SK-N-SH treated with all-trans-retinoic acid at 6 μM for 48 hours (cell line): ENCODE measurements at regions not wholly inside any gene's neighbourhood (a gene's known extent, or its start where the extent isn't known, plus 50 kb on each side); places are given as distances from the start of the nearest gene placed in this dataset.

Experiments
- ATAC-seq: fragments of 200-7000 bp; cut with Tn5 transposase; 3 replicates; pipeline ENCODE4 v1.9.1; 2020; ENCODE audit warnings: mild to moderate bottlenecking, moderate library complexity
- ARNTL ChIP-seq: fragments of 450-650 bp; formaldehyde crosslinking; IDR thresholded peaks from 2 replicates; pipeline ENCODE4 v1.5.0; 2020; ENCODE audit warnings: low read depth, mild to moderate bottlenecking, moderate library complexity, borderline replicate concordance
- BACH2 ChIP-seq: fragments of 250-450 bp; sonication (Bioruptor Pico); IDR thresholded peaks from 2 replicates; pipeline ENCODE4 v1.9.0; 2021; ENCODE audit warnings: mild to moderate bottlenecking, borderline replicate concordance
- CSDC2 ChIP-seq: fragments of 250-450 bp; sonication (Bioruptor Pico); IDR thresholded peaks from 2 replicates; pipeline ENCODE4 v1.5.0; 2020; ENCODE audit warnings: mild to moderate bottlenecking, moderate library complexity
- CSRNP3 ChIP-seq: fragments of 250-450 bp; sonication (Bioruptor Pico); IDR thresholded peaks from 2 replicates; pipeline ENCODE4 v1.5.1; 2021; ENCODE audit warnings: mild to moderate bottlenecking, moderate library complexity
- ESRRG ChIP-seq: fragments of 250-450 bp; sonication (Bioruptor Pico); IDR thresholded peaks from 2 replicates; pipeline ENCODE4 v1.6.1; 2021; ENCODE audit warnings: mild to moderate bottlenecking
- GLIS3 ChIP-seq: fragments of 250-450 bp; sonication (Bioruptor Pico); IDR thresholded peaks from 2 replicates; pipeline ENCODE4 v1.5.0; 2020; ENCODE audit warnings: mild to moderate bottlenecking, moderate library complexity
- ISL1 ChIP-seq: fragments of 250-450 bp; sonication (Bioruptor Pico); IDR thresholded peaks from 2 replicates; pipeline ENCODE4 v2.1.2; 2022; ENCODE audit warnings: mild to moderate bottlenecking, moderate library complexity
- OSR1 ChIP-seq: fragments of 250-450 bp; sonication (Bioruptor Pico); IDR thresholded peaks from 2 replicates; pipeline ENCODE4 v1.8.0; 2022; ENCODE audit warnings: moderate library complexity, mild to moderate bottlenecking, inconsistent platforms
- PATZ1 ChIP-seq: fragments of 250-450 bp; sonication (Bioruptor Pico); IDR thresholded peaks from 2 replicates; pipeline ENCODE4 v1.8.0; 2020; ENCODE audit warnings: mild to moderate bottlenecking, moderate library complexity, borderline replicate concordance
- PPARA ChIP-seq: fragments of 250-450 bp; sonication (Bioruptor Pico); IDR thresholded peaks from 2 replicates; pipeline ENCODE4 v1.5.0; 2020; ENCODE audit warnings: mild to moderate bottlenecking, borderline replicate concordance
- RARB ChIP-seq: fragments of 250-450 bp; sonication (Bioruptor Pico); IDR thresholded peaks from 2 replicates; pipeline ENCODE4 v1.8.0; 2021; ENCODE audit warnings: mild to moderate bottlenecking, moderate library complexity
- SNAI2 ChIP-seq: fragments of 250-450 bp; sonication (Bioruptor Pico); IDR thresholded peaks from 2 replicates; pipeline ENCODE4 v1.5.0; 2020; ENCODE audit warnings: mild to moderate bottlenecking, moderate library complexity
- TCF4 ChIP-seq: fragments of 250-450 bp; sonication (Bioruptor Pico); IDR thresholded peaks from 2 replicates; pipeline ENCODE4 v1.8.0; 2021; ENCODE audit warnings: mild to moderate bottlenecking, moderate library complexity, borderline replicate concordance
- TOX ChIP-seq: fragments of 250-450 bp; sonication (Bioruptor Pico); IDR thresholded peaks from 2 replicates; pipeline ENCODE4 v1.8.0; 2021; ENCODE audit warnings: mild to moderate bottlenecking, moderate library complexity, borderline replicate concordance
- ZC3H10 ChIP-seq: fragments of 250-450 bp; sonication (Bioruptor Pico); IDR thresholded peaks from 2 replicates; pipeline ENCODE4 v1.5.1; 2021; ENCODE audit warnings: mild to moderate bottlenecking, moderate library complexity
- ZFP3 ChIP-seq: fragments of 250-450 bp; sonication (Bioruptor Pico); IDR thresholded peaks from 2 replicates; pipeline ENCODE4 v1.5.0; 2020; ENCODE audit warnings: mild to moderate bottlenecking, moderate library complexity
- ZFP30 ChIP-seq: fragments of 450-650 bp; formaldehyde crosslinking; IDR thresholded peaks from 2 replicates; pipeline ENCODE4 v1.5.0; 2022; ENCODE audit warnings: mild to moderate bottlenecking, moderate library complexity
- ZNF565 ChIP-seq: fragments of 450-650 bp; formaldehyde crosslinking; conservative IDR thresholded peaks from 2 replicates; pipeline ENCODE4 v1.5.0; 2020; ENCODE audit warnings: low read depth, mild to moderate bottlenecking, moderate library complexity
- ZNF70 ChIP-seq: fragments of 450-650 bp; formaldehyde crosslinking; IDR thresholded peaks from 2 replicates; pipeline ENCODE4 v1.5.0; 2020; ENCODE audit warnings: mild to moderate bottlenecking, moderate library complexity
- ZNF8 ChIP-seq: fragments of 450-650 bp; formaldehyde crosslinking; IDR thresholded peaks from 2 replicates; pipeline ENCODE4 v1.5.0; 2020; ENCODE audit warnings: mild to moderate bottlenecking, moderate library complexity
- TF ChIP-seq, protein P1 (sequence below): fragments of 250-450 bp; sonication (Bioruptor Pico); IDR thresholded peaks from 2 replicates; pipeline ENCODE4 v1.5.0; 2020; ENCODE audit warnings: mild to moderate bottlenecking, moderate library complexity
- TF ChIP-seq, protein P2 (sequence below): fragments of 250-450 bp; sonication (Bioruptor Pico); IDR thresholded peaks from 2 replicates; pipeline ENCODE4 v1.5.1; 2020; ENCODE audit warnings: low read depth, mild to moderate bottlenecking, moderate library complexity
- TF ChIP-seq, protein P3 (sequence below): fragments of 250-450 bp; sonication (Bioruptor Pico); IDR thresholded peaks from 2 replicates; pipeline ENCODE4 v1.8.0; 2021; ENCODE audit warnings: low read depth, mild to moderate bottlenecking, moderate library complexity, borderline replicate concordance

- ATAC-seq, result no peak
- TF ChIP-seq ZFP30 (CRISPR knock-in tag), result no peak
- no peak for TF ChIP-seq PPARA (CRISPR knock-in tag)
- no peak for TF ChIP-seq SNAI2 (CRISPR knock-in tag)
- TF ChIP-seq, protein P1, sequence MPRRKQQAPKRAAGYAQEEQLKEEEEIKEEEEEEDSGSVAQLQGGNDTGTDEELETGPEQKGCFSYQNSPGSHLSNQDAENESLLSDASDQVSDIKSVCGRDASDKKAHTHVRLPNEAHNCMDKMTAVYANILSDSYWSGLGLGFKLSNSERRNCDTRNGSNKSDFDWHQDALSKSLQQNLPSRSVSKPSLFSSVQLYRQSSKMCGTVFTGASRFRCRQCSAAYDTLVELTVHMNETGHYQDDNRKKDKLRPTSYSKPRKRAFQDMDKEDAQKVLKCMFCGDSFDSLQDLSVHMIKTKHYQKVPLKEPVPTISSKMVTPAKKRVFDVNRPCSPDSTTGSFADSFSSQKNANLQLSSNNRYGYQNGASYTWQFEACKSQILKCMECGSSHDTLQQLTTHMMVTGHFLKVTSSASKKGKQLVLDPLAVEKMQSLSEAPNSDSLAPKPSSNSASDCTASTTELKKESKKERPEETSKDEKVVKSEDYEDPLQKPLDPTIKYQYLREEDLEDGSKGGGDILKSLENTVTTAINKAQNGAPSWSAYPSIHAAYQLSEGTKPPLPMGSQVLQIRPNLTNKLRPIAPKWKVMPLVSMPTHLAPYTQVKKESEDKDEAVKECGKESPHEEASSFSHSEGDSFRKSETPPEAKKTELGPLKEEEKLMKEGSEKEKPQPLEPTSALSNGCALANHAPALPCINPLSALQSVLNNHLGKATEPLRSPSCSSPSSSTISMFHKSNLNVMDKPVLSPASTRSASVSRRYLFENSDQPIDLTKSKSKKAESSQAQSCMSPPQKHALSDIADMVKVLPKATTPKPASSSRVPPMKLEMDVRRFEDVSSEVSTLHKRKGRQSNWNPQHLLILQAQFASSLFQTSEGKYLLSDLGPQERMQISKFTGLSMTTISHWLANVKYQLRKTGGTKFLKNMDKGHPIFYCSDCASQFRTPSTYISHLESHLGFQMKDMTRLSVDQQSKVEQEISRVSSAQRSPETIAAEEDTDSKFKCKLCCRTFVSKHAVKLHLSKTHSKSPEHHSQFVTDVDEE, result no peak
- TF ChIP-seq PATZ1, result no peak
- no peak for TF ChIP-seq ZNF565 (CRISPR knock-in tag)
- TF ChIP-seq GLIS3 (CRISPR knock-in tag), result no peak
- TF ChIP-seq, protein P2, sequence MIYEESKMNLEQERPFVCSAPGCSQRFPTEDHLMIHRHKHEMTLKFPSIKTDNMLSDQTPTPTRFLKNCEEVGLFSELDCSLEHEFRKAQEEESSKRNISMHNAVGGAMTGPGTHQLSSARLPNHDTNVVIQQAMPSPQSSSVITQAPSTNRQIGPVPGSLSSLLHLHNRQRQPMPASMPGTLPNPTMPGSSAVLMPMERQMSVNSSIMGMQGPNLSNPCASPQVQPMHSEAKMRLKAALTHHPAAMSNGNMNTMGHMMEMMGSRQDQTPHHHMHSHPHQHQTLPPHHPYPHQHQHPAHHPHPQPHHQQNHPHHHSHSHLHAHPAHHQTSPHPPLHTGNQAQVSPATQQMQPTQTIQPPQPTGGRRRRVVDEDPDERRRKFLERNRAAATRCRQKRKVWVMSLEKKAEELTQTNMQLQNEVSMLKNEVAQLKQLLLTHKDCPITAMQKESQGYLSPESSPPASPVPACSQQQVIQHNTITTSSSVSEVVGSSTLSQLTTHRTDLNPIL (CRISPR knock-in tag), result no peak
These were observed 328.2 kb downstream of the TUSC1 start for GRCh38 chr9:25350011-25350410.

GRCh38 chr9:25322142-25322541 lies 356.1 kb downstream of the TUSC1 start:
- TF ChIP-seq SNAI2 (CRISPR knock-in tag) (no peak), ZNF70 (CRISPR knock-in tag) (no peak), ZFP30 (CRISPR knock-in tag) (no peak), CSRNP3 (no peak), ZFP3 (CRISPR knock-in tag) (no peak), PPARA (CRISPR knock-in tag) (no peak), OSR1 (no peak), ZC3H10 (CRISPR knock-in tag) (no peak), ARNTL (CRISPR knock-in tag) (no peak), TOX (no peak), CSDC2 (CRISPR knock-in tag) (no peak), ESRRG (CRISPR knock-in tag) (no peak), PATZ1 (no peak), ZNF565 (CRISPR knock-in tag) (no peak)
- TF ChIP-seq, protein P3, sequence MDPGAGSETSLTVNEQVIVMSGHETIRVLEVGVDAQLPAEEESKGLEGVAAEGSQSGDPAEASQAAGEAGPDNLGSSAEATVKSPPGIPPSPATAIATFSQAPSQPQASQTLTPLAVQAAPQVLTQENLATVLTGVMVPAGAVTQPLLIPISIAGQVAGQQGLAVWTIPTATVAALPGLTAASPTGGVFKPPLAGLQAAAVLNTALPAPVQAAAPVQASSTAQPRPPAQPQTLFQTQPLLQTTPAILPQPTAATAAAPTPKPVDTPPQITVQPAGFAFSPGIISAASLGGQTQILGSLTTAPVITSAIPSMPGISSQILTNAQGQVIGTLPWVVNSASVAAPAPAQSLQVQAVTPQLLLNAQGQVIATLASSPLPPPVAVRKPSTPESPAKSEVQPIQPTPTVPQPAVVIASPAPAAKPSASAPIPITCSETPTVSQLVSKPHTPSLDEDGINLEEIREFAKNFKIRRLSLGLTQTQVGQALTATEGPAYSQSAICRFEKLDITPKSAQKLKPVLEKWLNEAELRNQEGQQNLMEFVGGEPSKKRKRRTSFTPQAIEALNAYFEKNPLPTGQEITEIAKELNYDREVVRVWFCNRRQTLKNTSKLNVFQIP (CRISPR knock-in tag), result no peak
- no peak for ATAC-seq

GRCh38 chr9:25310961-25311360 lies 367.3 kb downstream of the TUSC1 start:
- ATAC-seq, result no peak
- TF ChIP-seq ZNF8 (CRISPR knock-in tag) (no peak), ISL1 (CRISPR knock-in tag) (no peak), BACH2 (no peak), RARB (CRISPR knock-in tag) (no peak), ZC3H10 (CRISPR knock-in tag) (no peak), OSR1 (no peak), PPARA (CRISPR knock-in tag) (no peak), CSDC2 (CRISPR knock-in tag) (no peak), ZFP30 (CRISPR knock-in tag) (no peak), GLIS3 (CRISPR knock-in tag) (no peak), TCF4 (CRISPR knock-in tag) (no peak), ARNTL (CRISPR knock-in tag) (no peak), ESRRG (CRISPR knock-in tag) (no peak)
- TF ChIP-seq, protein P1, result no peak
- TF ChIP-seq, protein P2 (CRISPR knock-in tag), result no peak
